GM12878 (cell line): ENCODE measurements at regions not wholly inside any gene's neighbourhood (a gene's known extent, or its start where the extent isn't known, plus 50 kb on each side); places are given as distances from the start of the nearest gene placed in this dataset.

Experiments
- ATAC-seq: fragments of 200-7000 bp; cut with Tn5 transposase; 3 replicates; pipeline ENCODE4 v1.9.1; 2020; ENCODE audit warnings: mild to moderate bottlenecking, moderate library complexity
- BruUV-seq: library from RNA; stranded (reverse); fragments of 400-500 nt; replicated peaks from 2 replicates; lab custom pipeline; 2021; lab: Mats Ljungman, UMichigan
- CTCF ChIA-PET: fragments of 300-600 bp; sonication (Branson Sonifier 250); formaldehyde crosslinking; extraction: SDS; loops from one replicate; lab custom pipeline; 2021; ENCODE audit warnings: inconsistent platforms; lab: Yijun Ruan, JAX
- POLR2A ChIA-PET: fragments of 350-600 bp; formaldehyde crosslinking; extraction: SDS; loops from one replicate; lab custom pipeline; 2021; ENCODE audit warnings: inconsistent platforms; lab: Charles Lee
- RAD21 ChIA-PET: fragments of 300-600 bp; sonication (Branson Sonifier 250); formaldehyde crosslinking; loops from one replicate; lab custom pipeline; 2023; ENCODE audit warnings: antibody characterized with exemption; ENCODE audit not compliant: unreplicated experiment; lab: Charles Lee
- SMC1A ChIA-PET: fragments of 300-600 bp; sonication (Branson Sonifier 250); formaldehyde crosslinking; loops from one replicate; lab custom pipeline; 2023; ENCODE audit not compliant: unreplicated experiment, uncharacterized antibody; lab: Charles Lee
- DNase-seq: peaks from one replicate; pipeline ENCODE4 v3.0.0-alpha.2; 2011; ENCODE audit warnings: low read depth, low spot score
- FAIRE-seq: peaks from 3 replicates; lab custom pipeline; 2011; peaks lifted over from hg19 to GRCh38; lab: Jason Lieb, UNC
- H2AFZ ChIP-seq: 2 replicates; pipeline ENCODE4 v1.6.0; 2011; ENCODE audit warnings: low read depth, low read length, control low read depth; ENCODE audit not compliant: control insufficient read depth
- H3K27ac ChIP-seq: 2 replicates; pipeline ENCODE4 v1.5.1; 2011; ENCODE audit warnings: control low read depth; ENCODE audit not compliant: control insufficient read depth, insufficient read depth
- H3K27me3 ChIP-seq, 2 experiments: replicated peaks in 1 of 2; 2 replicates each; pipeline versions ENCODE4 v1.6.0 to v1.6.1; 2011; ENCODE audit warnings: low read length in 1 of 2; ENCODE audit not compliant: control insufficient read depth in 2 of 2, insufficient read depth in 2 of 2
- H3K36me3 ChIP-seq, 2 experiments: 2 replicates each; pipeline ENCODE4 v1.5.1; 2011; ENCODE audit warnings: low read length in 1 of 2; ENCODE audit not compliant: control insufficient read depth in 2 of 2, insufficient read depth in 2 of 2
- H3K4me1 ChIP-seq: 2 replicates; pipeline ENCODE4 v1.6.1; 2011; ENCODE audit warnings: mild to moderate bottlenecking, low read length, moderate library complexity, mixed read lengths; ENCODE audit not compliant: control insufficient read depth, insufficient read depth
- H3K4me2 ChIP-seq: 2 replicates; pipeline ENCODE4 v1.6.0; 2011; ENCODE audit warnings: control low read depth; ENCODE audit not compliant: control insufficient read depth, insufficient read depth
- H3K4me3 ChIP-seq: fragments of 200-600 bp; sonication (generic); 2 replicates; pipeline ENCODE4 v1.5.1; 2016
- H3K79me2 ChIP-seq: 2 replicates; pipeline ENCODE4 v1.6.0; 2011; ENCODE audit warnings: low read length; ENCODE audit not compliant: control insufficient read depth, insufficient read depth
- H3K9ac ChIP-seq: 2 replicates; pipeline ENCODE4 v1.8.0; 2011; ENCODE audit warnings: low read length, control low read depth, mixed read lengths; ENCODE audit not compliant: control insufficient read depth, insufficient read depth
- H3K9me3 ChIP-seq: replicated peaks from 3 replicates; pipeline ENCODE4 v1.5.1; 2011; ENCODE audit warnings: mild to moderate bottlenecking, low read length; ENCODE audit not compliant: control insufficient read depth, insufficient read depth
- H4K20me1 ChIP-seq: 2 replicates; pipeline ENCODE4 v1.6.0; 2011; ENCODE audit not compliant: control insufficient read depth, insufficient read depth
- ASH2L ChIP-seq: fragments of 300-600, 200-600 bp; sonication (generic); IDR thresholded peaks from 2 replicates; pipeline ENCODE4 v1.6.1; 2017; ENCODE audit warnings: low read depth, mild to moderate bottlenecking, borderline replicate concordance
- LARP7 ChIP-seq: fragments of 450-650 bp; IDR thresholded peaks from 2 replicates; pipeline ENCODE4 v1.6.1; 2017; ENCODE audit warnings: mild to moderate bottlenecking
- NR2F1 ChIP-seq: fragments of 450-650 bp; conservative IDR thresholded peaks from 2 replicates; pipeline ENCODE4 v1.6.1; 2017; ENCODE audit warnings: mild to moderate bottlenecking
- PRDM15 ChIP-seq: fragments of 450-650 bp; formaldehyde crosslinking; IDR thresholded peaks from 2 replicates; pipeline ENCODE4 v1.4.0; 2020; ENCODE audit warnings: mild to moderate bottlenecking, moderate library complexity
- SP1 ChIP-seq: IDR thresholded peaks from one replicate; pipeline ENCODE4 v1.6.1; 2011; ENCODE audit warnings: low read depth, low read length
- SREBF2 ChIP-seq: IDR thresholded peaks from 2 replicates; pipeline ENCODE4 v1.6.1; 2012; ENCODE audit warnings: mild to moderate bottlenecking, low read length
- ZBTB11 ChIP-seq: fragments of 450-650 bp; formaldehyde crosslinking; IDR thresholded peaks from 2 replicates; pipeline ENCODE4 v1.5.0; 2022; ENCODE audit warnings: mild to moderate bottlenecking, missing genetic modification characterization
- WGBS: methylation state at CpG from one replicate; pipeline ENCODE4 v1.1.6; 2016; ENCODE audit warnings: low lambda C conversion rate; ENCODE audit not compliant: insufficient replicate concordance, insufficient coverage; ENCODE audit errors: missing lambda C conversion rate; 5-methylcytosine and 5-hydroxymethylcytosine counted together
- in situ Hi-C: fragments of 300-500 bp; cut with MboI; formaldehyde crosslinking; loops from 9 replicates; pipeline ENCODE4 v1.14.3; 2018; ENCODE audit warnings: mixed read lengths
- intact Hi-C: fragments of 100-400 bp; cut with micrococcal nuclease; formaldehyde crosslinking; loops from one replicate; pipeline ENCODE4 v1.14.2; 2022; ENCODE audit not compliant: unreplicated experiment
- TF ChIP-seq, protein P1 (sequence below): fragments of 450-650 bp; IDR thresholded peaks from 2 replicates; pipeline ENCODE4 v1.6.1; 2017; ENCODE audit warnings: low read depth, mild to moderate bottlenecking, moderate library complexity

- BruUV-seq = no TSS peak
- CTCF ChIA-PET = no interaction called here
Measured at GRCh38 chr2:220476877-220477276, 849.4 kb downstream of the SLC4A3 start.

More at GRCh38 chr2:220476877-220477276, 849.4 kb downstream of the SLC4A3 start:
- ATAC-seq (no peak), FAIRE-seq (no peak), DNase-seq (no peak)
- intact Hi-C loops = no loop called here
- ChIA-PET POLR2A (no interaction called here), RAD21 (no interaction called here), SMC1A (interaction anchor here (0.9 kb wide), 1 partner anchor 1692 kb away, joined by 3 read pairs; no protein-coding TSS in a partner anchor)
- Histone ChIP-seq H3K9ac (no peak overlapping the region), H2AFZ (no peak overlapping the region), H3K9me3 (no peaks in the 10 kb centered on the region), H3K36me3 (no peaks in the 10 kb centered on the region), H4K20me1 (no peaks in the 10 kb centered on the region), H3K27ac (no peak overlapping the region), H3K79me2 (no peaks in the 10 kb centered on the region), H3K4me1 (no peaks in the 10 kb centered on the region), H3K4me2 (no peak overlapping the region), H3K4me3 (no peak overlapping the region), H3K27me3 (no peaks in the 10 kb centered on the region)
- TF ChIP-seq LARP7 (no peak), ZBTB11 (no peak), SREBF2 (no peak), ASH2L (no peak), SP1 (no peak), PRDM15 (CRISPR knock-in tag) (no peak), NR2F1 (no peak)
- TF ChIP-seq, protein P1, sequence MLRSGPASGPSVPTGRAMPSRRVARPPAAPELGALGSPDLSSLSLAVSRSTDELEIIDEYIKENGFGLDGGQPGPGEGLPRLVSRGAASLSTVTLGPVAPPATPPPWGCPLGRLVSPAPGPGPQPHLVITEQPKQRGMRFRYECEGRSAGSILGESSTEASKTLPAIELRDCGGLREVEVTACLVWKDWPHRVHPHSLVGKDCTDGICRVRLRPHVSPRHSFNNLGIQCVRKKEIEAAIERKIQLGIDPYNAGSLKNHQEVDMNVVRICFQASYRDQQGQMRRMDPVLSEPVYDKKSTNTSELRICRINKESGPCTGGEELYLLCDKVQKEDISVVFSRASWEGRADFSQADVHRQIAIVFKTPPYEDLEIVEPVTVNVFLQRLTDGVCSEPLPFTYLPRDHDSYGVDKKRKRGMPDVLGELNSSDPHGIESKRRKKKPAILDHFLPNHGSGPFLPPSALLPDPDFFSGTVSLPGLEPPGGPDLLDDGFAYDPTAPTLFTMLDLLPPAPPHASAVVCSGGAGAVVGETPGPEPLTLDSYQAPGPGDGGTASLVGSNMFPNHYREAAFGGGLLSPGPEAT = no peak
- 44% methylated on average over 4 of the region's 4 CpGs for WGBS
- in situ Hi-C loops = no loop called here
